OCI-LY7 (cell line): ENCODE measurements at regions not wholly inside any gene's neighbourhood (a gene's known extent, or its start where the extent isn't known, plus 50 kb on each side); places are given as distances from the start of the nearest gene placed in this dataset.

Experiments used
- EZH2phosphoT487 ChIP-seq: fragments of 200-600 bp; sonication (generic); IDR thresholded peaks from 2 replicates; pipeline ENCODE4 v1.6.1; 2018; ENCODE audit warnings: low read depth, borderline replicate concordance, mild to moderate bottlenecking, mixed run types, antibody characterized with exemption, low read length, moderate library complexity, mixed read lengths
- TF ChIP-seq, protein P1 (sequence below): fragments of 200-600 bp; sonication (generic); conservative IDR thresholded peaks from 2 replicates; pipeline ENCODE4 v1.5.1; 2014; ENCODE audit warnings: mild to moderate bottlenecking, antibody characterized with exemption, low read length, moderate library complexity, mixed read lengths

DNA sequence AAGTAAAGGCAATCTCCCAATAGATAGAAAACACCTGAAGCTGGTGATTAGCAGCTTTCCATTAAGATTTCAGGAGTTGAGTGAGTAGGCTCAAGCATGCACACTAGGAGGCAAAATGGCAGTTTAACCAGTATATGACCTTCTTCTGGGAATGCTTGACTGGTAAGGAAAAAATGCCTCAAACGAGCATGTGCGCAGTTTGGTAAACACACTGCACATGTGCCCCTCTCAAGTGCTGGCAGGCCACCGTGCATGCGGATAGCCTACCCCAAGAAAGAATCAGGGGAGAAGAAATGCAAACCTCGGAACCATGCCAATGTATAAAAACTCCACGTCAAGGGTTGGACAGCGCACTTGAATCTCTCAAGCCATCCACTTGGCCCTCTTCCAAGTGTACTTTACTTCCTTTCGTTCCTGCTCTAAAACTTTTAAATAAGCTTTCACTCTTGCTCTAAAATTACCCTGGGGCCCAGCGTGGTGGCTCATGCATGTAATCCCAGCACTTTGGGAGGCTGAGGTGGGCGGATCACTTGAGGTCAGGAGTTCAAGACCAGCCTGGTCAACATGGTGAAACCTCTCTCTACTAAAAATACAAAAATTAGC is 98.8 kb upstream of the CDK1 start:
- TF ChIP-seq, protein P1, sequence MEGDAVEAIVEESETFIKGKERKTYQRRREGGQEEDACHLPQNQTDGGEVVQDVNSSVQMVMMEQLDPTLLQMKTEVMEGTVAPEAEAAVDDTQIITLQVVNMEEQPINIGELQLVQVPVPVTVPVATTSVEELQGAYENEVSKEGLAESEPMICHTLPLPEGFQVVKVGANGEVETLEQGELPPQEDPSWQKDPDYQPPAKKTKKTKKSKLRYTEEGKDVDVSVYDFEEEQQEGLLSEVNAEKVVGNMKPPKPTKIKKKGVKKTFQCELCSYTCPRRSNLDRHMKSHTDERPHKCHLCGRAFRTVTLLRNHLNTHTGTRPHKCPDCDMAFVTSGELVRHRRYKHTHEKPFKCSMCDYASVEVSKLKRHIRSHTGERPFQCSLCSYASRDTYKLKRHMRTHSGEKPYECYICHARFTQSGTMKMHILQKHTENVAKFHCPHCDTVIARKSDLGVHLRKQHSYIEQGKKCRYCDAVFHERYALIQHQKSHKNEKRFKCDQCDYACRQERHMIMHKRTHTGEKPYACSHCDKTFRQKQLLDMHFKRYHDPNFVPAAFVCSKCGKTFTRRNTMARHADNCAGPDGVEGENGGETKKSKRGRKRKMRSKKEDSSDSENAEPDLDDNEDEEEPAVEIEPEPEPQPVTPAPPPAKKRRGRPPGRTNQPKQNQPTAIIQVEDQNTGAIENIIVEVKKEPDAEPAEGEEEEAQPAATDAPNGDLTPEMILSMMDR = no peak
- no peak for TF ChIP-seq EZH2phosphoT487
